ENCODE measurements at regions not wholly inside any gene's neighbourhood (a gene's known extent, or its start where the extent isn't known, plus 50 kb on each side); places are given as distances from the start of the nearest gene placed in this dataset.

- no peaks in the 10 kb centered on the region for H3K9me3 Mint-ChIP-seq
- peak; percentile 70 for ATAC-seq
Measured at GRCh38 chr1:201693890-201694607, 134.9 kb upstream of the IPO9 start.

More at GRCh38 chr1:201693890-201694607, 134.9 kb upstream of the IPO9 start:
- Histone ChIP-seq H3K4me2 (peak overlapping the region; percentile 74), H4K20me1 (replicated peaks; ENCODE audit: insufficient read depth) (no peaks in the 10 kb centered on the region), H3F3A (replicated peaks; ENCODE audit: low read depth) (no peaks in the 10 kb centered on the region), H3K27ac (ENCODE audit: low read depth) (no peak overlapping the region), H3K27me3 (ENCODE audit: insufficient read depth) (no peaks in the 10 kb centered on the region), H3K79me2 (replicated peaks; ENCODE audit: insufficient read depth) (no peaks in the 10 kb centered on the region; the same call in 1 of the 2 replicates), H3K9me2 (ENCODE audit: insufficient read depth) (no peaks in the 10 kb centered on the region), H3K4me3 (0 out of 2 replicates have a peak overlapping the region, but pooled peaks have one; percentile 17), H3K36me3 (ENCODE audit: insufficient read depth) (no peaks in the 10 kb centered on the region), H2AFZ (no peak overlapping the region), H3K4me1 (ENCODE audit: insufficient read depth) (peaks cover 28% of the 10 kb centered on the region)
- Mint-ChIP-seq H3K27ac (no peak overlapping the region), H3K4me1 (peaks cover 28% of the 10 kb centered on the region), H3K27me3 (ENCODE audit: insufficient read depth, low read depth, poor library complexity) (peaks cover 13% of the 10 kb centered on the region), H3K4me3 (no peak overlapping the region; the same call in 2 of the 3 replicates), H3K36me3 (ENCODE audit: low read depth) (no peaks in the 10 kb centered on the region)
- TF ChIP-seq, protein P1, sequence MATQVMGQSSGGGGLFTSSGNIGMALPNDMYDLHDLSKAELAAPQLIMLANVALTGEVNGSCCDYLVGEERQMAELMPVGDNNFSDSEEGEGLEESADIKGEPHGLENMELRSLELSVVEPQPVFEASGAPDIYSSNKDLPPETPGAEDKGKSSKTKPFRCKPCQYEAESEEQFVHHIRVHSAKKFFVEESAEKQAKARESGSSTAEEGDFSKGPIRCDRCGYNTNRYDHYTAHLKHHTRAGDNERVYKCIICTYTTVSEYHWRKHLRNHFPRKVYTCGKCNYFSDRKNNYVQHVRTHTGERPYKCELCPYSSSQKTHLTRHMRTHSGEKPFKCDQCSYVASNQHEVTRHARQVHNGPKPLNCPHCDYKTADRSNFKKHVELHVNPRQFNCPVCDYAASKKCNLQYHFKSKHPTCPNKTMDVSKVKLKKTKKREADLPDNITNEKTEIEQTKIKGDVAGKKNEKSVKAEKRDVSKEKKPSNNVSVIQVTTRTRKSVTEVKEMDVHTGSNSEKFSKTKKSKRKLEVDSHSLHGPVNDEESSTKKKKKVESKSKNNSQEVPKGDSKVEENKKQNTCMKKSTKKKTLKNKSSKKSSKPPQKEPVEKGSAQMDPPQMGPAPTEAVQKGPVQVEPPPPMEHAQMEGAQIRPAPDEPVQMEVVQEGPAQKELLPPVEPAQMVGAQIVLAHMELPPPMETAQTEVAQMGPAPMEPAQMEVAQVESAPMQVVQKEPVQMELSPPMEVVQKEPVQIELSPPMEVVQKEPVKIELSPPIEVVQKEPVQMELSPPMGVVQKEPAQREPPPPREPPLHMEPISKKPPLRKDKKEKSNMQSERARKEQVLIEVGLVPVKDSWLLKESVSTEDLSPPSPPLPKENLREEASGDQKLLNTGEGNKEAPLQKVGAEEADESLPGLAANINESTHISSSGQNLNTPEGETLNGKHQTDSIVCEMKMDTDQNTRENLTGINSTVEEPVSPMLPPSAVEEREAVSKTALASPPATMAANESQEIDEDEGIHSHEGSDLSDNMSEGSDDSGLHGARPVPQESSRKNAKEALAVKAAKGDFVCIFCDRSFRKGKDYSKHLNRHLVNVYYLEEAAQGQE (IDR thresholded peaks at IDR 0.05; ENCODE audit: unreplicated experiment), result no peak
- no peak for TF ChIP-seq STAT1 (IDR thresholded peaks at IDR 0.05; ENCODE audit: unreplicated experiment)
- no peak for TF ChIP-seq ETS1 (IDR thresholded peaks at IDR 0.05)
- no peak for TF ChIP-seq EZH2phosphoT487 (IDR thresholded peaks at IDR 0.05; ENCODE audit: unreplicated experiment)
- TF ChIP-seq CREB1 (CRISPR knock-in tag; IDR thresholded peaks at IDR 0.05; ENCODE audit: low read depth), result no peak
- no peak for TF ChIP-seq NANOG (IDR thresholded peaks at IDR 0.05; ENCODE audit: borderline replicate concordance)
- TF ChIP-seq, protein P2, sequence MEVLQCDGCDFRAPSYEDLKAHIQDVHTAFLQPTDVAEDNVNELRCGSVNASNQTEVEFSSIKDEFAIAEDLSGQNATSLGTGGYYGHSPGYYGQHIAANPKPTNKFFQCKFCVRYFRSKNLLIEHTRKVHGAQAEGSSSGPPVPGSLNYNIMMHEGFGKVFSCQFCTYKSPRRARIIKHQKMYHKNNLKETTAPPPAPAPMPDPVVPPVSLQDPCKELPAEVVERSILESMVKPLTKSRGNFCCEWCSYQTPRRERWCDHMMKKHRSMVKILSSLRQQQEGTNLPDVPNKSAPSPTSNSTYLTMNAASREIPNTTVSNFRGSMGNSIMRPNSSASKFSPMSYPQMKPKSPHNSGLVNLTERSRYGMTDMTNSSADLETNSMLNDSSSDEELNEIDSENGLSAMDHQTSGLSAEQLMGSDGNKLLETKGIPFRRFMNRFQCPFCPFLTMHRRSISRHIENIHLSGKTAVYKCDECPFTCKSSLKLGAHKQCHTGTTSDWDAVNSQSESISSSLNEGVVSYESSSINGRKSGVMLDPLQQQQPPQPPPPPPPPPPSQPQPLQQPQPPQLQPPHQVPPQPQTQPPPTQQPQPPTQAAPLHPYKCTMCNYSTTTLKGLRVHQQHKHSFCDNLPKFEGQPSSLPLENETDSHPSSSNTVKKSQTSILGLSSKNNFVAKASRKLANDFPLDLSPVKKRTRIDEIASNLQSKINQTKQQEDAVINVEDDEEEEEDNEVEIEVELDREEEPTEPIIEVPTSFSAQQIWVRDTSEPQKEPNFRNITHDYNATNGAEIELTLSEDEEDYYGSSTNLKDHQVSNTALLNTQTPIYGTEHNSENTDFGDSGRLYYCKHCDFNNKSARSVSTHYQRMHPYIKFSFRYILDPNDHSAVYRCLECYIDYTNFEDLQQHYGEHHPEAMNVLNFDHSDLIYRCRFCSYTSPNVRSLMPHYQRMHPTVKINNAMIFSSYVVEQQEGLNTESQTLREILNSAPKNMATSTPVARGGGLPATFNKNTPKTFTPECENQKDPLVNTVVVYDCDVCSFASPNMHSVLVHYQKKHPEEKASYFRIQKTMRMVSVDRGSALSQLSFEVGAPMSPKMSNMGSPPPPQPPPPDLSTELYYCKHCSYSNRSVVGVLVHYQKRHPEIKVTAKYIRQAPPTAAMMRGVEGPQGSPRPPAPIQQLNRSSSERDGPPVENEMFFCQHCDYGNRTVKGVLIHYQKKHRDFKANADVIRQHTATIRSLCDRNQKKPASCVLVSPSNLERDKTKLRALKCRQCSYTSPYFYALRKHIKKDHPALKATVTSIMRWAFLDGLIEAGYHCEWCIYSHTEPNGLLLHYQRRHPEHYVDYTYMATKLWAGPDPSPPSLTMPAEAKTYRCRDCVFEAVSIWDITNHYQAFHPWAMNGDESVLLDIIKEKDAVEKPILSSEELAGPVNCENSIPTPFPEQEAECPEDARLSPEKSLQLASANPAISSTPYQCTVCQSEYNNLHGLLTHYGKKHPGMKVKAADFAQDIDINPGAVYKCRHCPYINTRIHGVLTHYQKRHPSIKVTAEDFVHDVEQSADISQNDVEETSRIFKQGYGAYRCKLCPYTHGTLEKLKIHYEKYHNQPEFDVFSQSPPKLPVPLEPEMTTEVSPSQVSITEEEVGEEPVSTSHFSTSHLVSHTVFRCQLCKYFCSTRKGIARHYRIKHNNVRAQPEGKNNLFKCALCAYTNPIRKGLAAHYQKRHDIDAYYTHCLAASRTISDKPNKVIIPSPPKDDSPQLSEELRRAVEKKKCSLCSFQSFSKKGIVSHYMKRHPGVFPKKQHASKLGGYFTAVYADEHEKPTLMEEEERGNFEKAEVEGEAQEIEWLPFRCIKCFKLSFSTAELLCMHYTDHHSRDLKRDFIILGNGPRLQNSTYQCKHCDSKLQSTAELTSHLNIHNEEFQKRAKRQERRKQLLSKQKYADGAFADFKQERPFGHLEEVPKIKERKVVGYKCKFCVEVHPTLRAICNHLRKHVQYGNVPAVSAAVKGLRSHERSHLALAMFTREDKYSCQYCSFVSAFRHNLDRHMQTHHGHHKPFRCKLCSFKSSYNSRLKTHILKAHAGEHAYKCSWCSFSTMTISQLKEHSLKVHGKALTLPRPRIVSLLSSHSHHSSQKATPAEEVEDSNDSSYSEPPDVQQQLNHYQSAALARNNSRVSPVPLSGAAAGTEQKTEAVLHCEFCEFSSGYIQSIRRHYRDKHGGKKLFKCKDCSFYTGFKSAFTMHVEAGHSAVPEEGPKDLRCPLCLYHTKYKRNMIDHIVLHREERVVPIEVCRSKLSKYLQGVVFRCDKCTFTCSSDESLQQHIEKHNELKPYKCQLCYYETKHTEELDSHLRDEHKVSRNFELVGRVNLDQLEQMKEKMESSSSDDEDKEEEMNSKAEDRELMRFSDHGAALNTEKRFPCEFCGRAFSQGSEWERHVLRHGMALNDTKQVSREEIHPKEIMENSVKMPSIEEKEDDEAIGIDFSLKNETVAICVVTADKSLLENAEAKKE (CRISPR knock-in tag; IDR thresholded peaks at IDR 0.05), result no peak
- no peak for TF ChIP-seq JUNB (IDR thresholded peaks at IDR 0.05; ENCODE audit: unreplicated experiment)
- no peak for TF ChIP-seq POLR2AphosphoS5 (IDR thresholded peaks at IDR 0.05; ENCODE audit: low read depth)
- TF ChIP-seq ZNF331 (CRISPR knock-in tag; IDR thresholded peaks at IDR 0.05; ENCODE audit: low read depth), result no peak
- no peak for TF ChIP-seq ZNF114 (CRISPR knock-in tag; IDR thresholded peaks at IDR 0.05)
- no peak for TF ChIP-seq CTCF (conservative IDR thresholded peaks at IDR 0.05; ENCODE audit: low read depth in 2 of 2)
- TF ChIP-seq EZH2 (IDR thresholded peaks at IDR 0.05; ENCODE audit: low read depth, unreplicated experiment), result no peak
- peak; percentile 71 for DNase-seq (ENCODE audit: low spot score)
